Non-pigmented ciliary epithelial cell (primary cell): ENCODE measurements at regions not wholly inside any gene's neighbourhood (a gene's known extent, or its start where the extent isn't known, plus 50 kb on each side); places are given as distances from the start of the nearest gene placed in this dataset.
"Not testable (repeated sequence)": the region's sequence is repeated elsewhere in the genome, so short reads cannot be mapped to it uniquely, and the experiment has no call there.

Source experiments
- DNase-seq: peaks from one replicate; pipeline ENCODE4 v3.0.0-alpha.2; 2010; ENCODE audit warnings: low read depth

DNA sequence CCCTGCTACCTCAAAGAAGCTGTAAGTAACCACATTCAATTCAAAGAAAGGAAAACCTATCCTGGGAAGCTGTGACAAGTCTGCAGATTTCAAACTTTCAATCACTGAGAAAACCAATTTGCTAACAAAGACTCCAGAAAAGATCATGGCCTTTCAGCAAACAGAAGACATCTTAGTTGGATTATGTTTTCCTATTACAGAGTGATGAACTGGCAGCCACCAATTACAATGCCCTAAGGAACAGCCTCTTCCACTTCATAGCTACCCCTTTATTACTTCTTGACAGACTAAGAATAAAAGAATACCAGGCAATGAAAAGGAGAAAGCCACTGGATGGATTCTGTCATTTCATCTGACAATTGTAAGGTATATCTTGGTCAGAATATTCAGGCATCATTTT, 128.2 kb upstream of the RASEF start:
- no peak for DNase-seq

- DNase-seq = not testable (repeated sequence)
Measured at GRCh38 chr9:83189026-83189425, 126.1 kb upstream of the RASEF start.

DNA sequence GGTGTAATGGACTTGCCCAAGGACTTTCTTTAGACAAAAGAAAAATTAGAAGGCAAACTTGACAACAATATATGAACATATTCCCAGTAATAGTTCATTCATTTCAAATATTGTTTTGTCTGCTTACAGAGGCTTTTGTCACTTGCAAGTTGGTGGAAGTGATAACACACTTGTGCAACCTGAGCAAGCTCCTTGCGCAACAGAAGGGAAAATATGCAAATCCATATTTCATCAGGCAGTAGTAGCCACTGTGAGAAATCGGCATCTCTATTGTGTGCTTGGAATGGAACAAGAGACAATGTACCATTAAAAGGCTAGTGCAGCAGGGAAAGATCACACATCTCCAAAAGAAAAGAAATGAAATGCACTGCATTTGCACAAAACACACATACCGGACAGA, 125.3 kb upstream of the RASEF start:
- no peak for DNase-seq

GRCh38 chr9:83186155-83186737, 123.3 kb upstream of the RASEF start:
- no peak for DNase-seq

DNA sequence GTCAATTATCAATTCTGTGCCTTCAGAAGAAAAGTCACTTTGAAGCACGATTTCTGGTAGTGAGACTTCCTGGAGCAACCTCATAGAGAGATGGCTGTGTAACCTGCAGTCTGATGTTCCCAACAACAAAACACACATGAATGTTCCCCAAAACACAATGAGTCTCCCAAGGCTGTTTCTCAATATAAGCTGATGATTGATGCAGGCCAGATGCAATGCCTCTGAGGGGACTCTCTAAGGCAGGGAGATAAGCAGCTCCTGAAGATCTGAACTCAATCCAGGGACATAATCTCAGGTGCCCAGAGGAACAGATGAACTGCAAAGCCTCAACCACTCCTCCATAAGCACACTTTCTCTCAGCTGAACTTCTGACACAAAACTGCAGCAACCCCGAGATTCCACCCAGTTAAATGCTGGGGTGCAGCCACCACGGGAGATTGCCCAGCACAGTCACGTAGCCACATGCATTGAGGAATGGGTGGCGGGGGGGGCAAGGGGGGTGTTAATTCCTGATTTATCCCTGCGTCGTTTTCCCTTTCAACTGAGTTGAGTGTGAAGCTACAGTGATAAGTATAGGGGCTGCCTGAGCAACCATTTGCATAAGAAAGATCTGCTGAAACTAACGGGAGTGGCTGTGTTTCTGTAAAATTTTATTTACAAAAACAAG, 122.7 kb upstream of the RASEF start:
- DNase-seq = no peak

- no peak for DNase-seq
Measured at GRCh38 chr9:83183621-83184020, 120.7 kb upstream of the RASEF start.

GRCh38 chr9:83182071-83182470, 119.1 kb upstream of the RASEF start:
- DNase-seq = no peak

GRCh38 chr9:83178717-83179116, 115.8 kb upstream of the RASEF start:
- no peak for DNase-seq

DNA sequence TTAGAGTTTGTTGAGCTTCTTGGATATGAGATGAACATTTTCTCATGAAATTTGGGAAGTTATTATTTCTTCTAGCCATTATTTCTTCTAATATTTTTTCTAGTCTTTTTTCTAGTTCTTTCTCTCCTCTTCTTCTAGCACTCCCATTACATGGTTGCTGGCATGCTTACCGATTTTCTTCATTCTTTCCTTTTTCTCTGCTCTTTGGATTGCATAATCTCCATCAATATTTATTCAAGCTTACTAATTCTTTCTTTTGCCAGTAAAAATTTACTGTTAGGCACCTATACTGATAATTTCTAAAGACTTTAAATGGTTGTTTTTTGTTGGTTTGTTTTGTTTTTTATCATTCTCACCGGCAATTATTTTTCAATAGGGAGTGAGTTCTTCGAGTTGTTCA, 114.8 kb upstream of the RASEF start:
- DNase-seq = no peak

DNA sequence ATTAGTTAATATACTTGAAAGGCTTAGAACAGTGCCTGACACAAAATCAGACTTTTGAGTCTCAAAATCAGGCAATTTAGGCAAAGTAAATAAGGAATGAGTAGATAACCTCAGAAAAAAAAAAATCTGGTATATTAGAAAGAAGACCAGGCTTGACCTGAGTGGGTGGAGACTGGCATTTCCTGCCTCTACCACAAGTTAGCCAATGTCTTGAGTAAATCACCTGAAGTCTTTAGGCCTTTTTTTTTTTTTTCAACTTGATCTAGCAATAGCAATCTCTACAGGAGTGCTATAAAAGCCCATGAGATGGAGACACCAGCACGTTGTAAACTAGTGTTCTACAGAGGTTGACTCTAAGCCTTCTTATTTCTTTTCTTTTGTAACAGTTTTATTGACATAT, 104.2 kb upstream of the RASEF start:
- DNase-seq = no peak

- no peak for DNase-seq
Measured at GRCh38 chr9:83166372-83166771, 103.4 kb upstream of the RASEF start.

DNA sequence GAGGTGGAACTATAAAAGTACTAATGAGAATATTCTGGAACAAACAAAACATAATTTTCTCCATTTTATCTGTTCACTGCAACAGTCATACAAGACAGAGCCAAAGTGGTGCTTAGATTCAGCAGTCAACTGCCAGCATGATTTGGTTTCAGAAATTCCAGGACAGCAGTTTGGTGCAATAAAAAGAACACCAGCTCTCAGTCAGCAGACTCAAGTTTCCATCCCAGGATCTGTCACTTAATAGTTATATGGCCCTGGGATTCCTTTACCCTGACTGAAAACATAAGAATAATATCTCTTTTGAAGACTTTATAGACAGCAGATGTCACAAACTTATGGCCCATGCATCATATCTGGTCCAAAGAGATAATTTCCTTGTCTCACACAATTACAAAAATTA, 92.8 kb upstream of the RASEF start:
- no peak for DNase-seq

GRCh38 chr9:83154821-83155220, 91.9 kb upstream of the RASEF start:
- peak; percentile 63 for DNase-seq

GRCh38 chr9:83154087-83154736, 91.3 kb upstream of the RASEF start:
- peak; percentile 47 for DNase-seq

- DNase-seq = no peak
Measured at GRCh38 chr9:83153030-83153429, 90.1 kb upstream of the RASEF start.

GRCh38 chr9:83151627-83152137, 88.7 kb upstream of the RASEF start:
- no peak for DNase-seq

GRCh38 chr9:83147315-83148149, 84.6 kb upstream of the RASEF start:
- no peak for DNase-seq

DNA sequence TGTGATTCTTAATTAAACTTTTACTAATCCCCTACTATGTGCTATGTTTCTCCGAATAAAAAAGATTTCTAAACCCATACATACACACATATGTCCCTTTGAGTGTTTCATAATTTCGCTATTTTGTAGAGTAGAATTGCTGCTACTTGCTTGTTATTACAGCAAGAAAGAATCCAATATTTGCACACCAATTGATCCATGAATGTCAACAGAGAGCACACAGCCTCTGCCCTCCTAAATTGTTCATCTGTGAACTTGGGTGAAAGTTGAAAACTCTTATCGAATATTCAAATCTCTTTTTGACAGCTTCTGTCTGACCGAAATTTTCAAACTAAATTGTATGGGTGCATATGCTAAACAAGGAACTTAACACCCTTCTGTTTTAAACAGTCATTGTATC, 83.4 kb upstream of the RASEF start:
- no peak for DNase-seq

DNA sequence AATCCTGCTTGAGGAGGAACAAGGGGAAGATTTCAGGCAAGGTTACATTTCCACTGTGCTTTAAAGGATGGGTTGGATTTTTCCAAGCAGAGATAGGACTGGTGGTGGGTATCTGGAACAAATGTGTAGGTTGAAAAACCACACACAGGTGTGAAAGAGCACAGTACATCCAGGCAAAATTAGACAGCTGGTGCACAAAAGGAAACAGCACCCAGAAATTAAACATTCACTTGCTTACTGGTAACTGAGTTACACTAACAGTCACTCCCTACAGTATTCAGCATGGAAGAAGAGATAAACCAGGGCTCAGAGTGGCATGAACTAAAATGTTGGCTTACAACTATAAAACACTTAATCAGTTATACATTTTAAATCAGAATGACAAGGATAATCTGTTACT, 81.5 kb upstream of the RASEF start:
- no peak for DNase-seq

- no peak for DNase-seq
Measured at GRCh38 chr9:83142389-83142788, 79.4 kb upstream of the RASEF start.

DNA sequence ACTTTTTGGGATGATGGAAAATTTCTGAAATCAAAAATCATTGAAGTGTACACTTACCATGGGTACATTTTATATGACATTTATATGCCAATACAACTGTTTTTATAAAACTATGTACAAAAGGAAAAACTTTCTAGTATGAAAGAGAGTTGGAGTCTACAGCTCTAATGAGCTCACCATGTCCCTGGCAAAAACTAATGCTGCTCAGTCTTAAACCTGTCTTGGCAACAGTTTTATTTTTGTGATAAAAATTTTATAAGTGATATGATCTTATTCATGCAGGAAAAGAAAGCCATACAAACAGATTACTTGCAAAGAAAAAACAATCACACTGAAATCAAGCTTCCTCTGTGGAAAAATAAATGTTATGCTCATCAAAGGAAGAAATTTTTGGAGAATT, 78.9 kb upstream of the RASEF start:
- no peak for DNase-seq

GRCh38 chr9:83140061-83140460, 77.1 kb upstream of the RASEF start:
- DNase-seq = no peak
